ENCODE measurements at regions not wholly inside any gene's neighbourhood (a gene's known extent, or its start where the extent isn't known, plus 50 kb on each side); places are given as distances from the start of the nearest gene placed in this dataset.
"Not testable (repeated sequence)": the region's sequence is repeated elsewhere in the genome, so short reads cannot be mapped to it uniquely, and the experiment has no call there.

- no peak overlapping the region for H3K4me3 ChIP-seq (ENCODE audit: low read depth, low read length)
- TF ChIP-seq MAX (IDR thresholded peaks at IDR 0.05; ENCODE audit: low read depth, low read length) = no peak
- no peak for TF ChIP-seq MYC (IDR thresholded peaks at IDR 0.05; ENCODE audit: low read depth, low read length)
- no peak for TF ChIP-seq CTCF (IDR thresholded peaks at IDR 0.05; ENCODE audit: low read depth, low read length)
- TF ChIP-seq POLR2A (IDR thresholded peaks at IDR 0.05; ENCODE audit: extremely low read depth, insufficient read length) = no peak
- no peak for DNase-seq (ENCODE audit: low read depth)
Measured at GRCh38 chr5:25418319-25418859, 773.6 kb upstream of the CDH10 start.

GRCh38 chr5:25416960-25417359 lies 772.2 kb upstream of the CDH10 start:
- TF ChIP-seq MYC (IDR thresholded peaks at IDR 0.05; ENCODE audit: low read depth, low read length) (no peak), POLR2A (IDR thresholded peaks at IDR 0.05; ENCODE audit: extremely low read depth, insufficient read length) (no peak), CTCF (IDR thresholded peaks at IDR 0.05; ENCODE audit: low read depth, low read length) (no peak), MAX (IDR thresholded peaks at IDR 0.05; ENCODE audit: low read depth, low read length) (no peak)
- no peak overlapping the region for H3K4me3 ChIP-seq (ENCODE audit: low read depth, low read length)
- DNase-seq (ENCODE audit: low read depth) = no peak

GRCh38 chr5:25415970-25416369 lies 771.2 kb upstream of the CDH10 start:
- no peak for TF ChIP-seq MAX (IDR thresholded peaks at IDR 0.05; ENCODE audit: low read depth, low read length)
- TF ChIP-seq CTCF (IDR thresholded peaks at IDR 0.05; ENCODE audit: low read depth, low read length) = no peak
- TF ChIP-seq MYC (IDR thresholded peaks at IDR 0.05; ENCODE audit: low read depth, low read length) = no peak
- no peak for TF ChIP-seq POLR2A (IDR thresholded peaks at IDR 0.05; ENCODE audit: extremely low read depth, insufficient read length)
- no peak for DNase-seq (ENCODE audit: low read depth)
- H3K4me3 ChIP-seq (ENCODE audit: low read depth, low read length) = no peak overlapping the region

- TF ChIP-seq POLR2A (IDR thresholded peaks at IDR 0.05; ENCODE audit: extremely low read depth, insufficient read length) = no peak
- TF ChIP-seq MYC (IDR thresholded peaks at IDR 0.05; ENCODE audit: low read depth, low read length) = no peak
- no peak for TF ChIP-seq CTCF (IDR thresholded peaks at IDR 0.05; ENCODE audit: low read depth, low read length)
- no peak for TF ChIP-seq MAX (IDR thresholded peaks at IDR 0.05; ENCODE audit: low read depth, low read length)
- H3K4me3 ChIP-seq (ENCODE audit: low read depth, low read length) = no peak overlapping the region
- no peak for DNase-seq (ENCODE audit: low read depth)
Measured at GRCh38 chr5:25414742-25415141, 770.0 kb upstream of the CDH10 start.

GRCh38 chr5:25412116-25412661 lies 767.4 kb upstream of the CDH10 start:
- TF ChIP-seq MAX (IDR thresholded peaks at IDR 0.05; ENCODE audit: low read depth, low read length) (no peak), CTCF (IDR thresholded peaks at IDR 0.05; ENCODE audit: low read depth, low read length) (no peak), MYC (IDR thresholded peaks at IDR 0.05; ENCODE audit: low read depth, low read length) (no peak), POLR2A (IDR thresholded peaks at IDR 0.05; ENCODE audit: extremely low read depth, insufficient read length) (no peak)
- H3K4me3 ChIP-seq (ENCODE audit: low read depth, low read length) = no peak overlapping the region
- DNase-seq (ENCODE audit: low read depth) = no peak

- H3K4me3 ChIP-seq (ENCODE audit: low read depth, low read length); DNase-seq (ENCODE audit: low read depth): not testable (repeated sequence)
Measured at GRCh38 chr5:25407365-25407764, 762.6 kb upstream of the CDH10 start.

Data from NB4 (cell line).